Ovary (tissue), 3 donors: ENCODE measurements at regions not wholly inside any gene's neighbourhood (a gene's known extent, or its start where the extent isn't known, plus 50 kb on each side); places are given as distances from the start of the nearest gene placed in this dataset.

Experiments used
- POLR2A ChIP-seq: fragments of 450-650 bp; IDR thresholded peaks from one replicate; pipeline ENCODE4 v1.6.1; 2017; ENCODE audit warnings: antibody characterized with exemption, mild to moderate bottlenecking, moderate library complexity
- TF ChIP-seq, protein P1 (sequence below), 3 donors: fragments of 450-650 bp in 2 of 3; fragments of 200-600 bp in 1 of 3; IDR thresholded peaks; one replicate each; pipeline versions ENCODE4 v1.5.1 to v1.8.0; 2016 to 2022; ENCODE audit warnings: antibody characterized with exemption in 3 of 3, mild to moderate bottlenecking in 1 of 3
- donor health status: DM: no; HTN: no; CAD: no.

DNA sequence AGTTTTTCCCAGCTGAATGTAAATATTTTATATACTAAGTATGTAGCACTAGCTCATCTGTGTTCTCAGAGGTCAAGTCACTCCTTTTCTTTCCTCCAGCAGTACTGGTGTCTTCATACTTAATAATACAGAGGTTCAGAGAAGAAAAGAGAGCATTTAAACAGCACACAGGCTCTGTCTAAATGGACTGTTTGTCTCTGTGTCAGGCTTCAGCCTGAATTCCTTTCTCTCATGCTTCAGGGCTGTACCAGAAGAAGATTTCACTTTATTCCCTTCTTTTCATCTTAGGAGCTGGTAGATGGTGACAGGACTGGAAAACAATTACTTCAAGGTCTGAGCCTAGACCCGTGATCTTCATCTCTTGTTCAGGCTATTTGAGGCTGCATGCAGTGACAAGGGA, 51.4 kb upstream of the LYZL2 start:
- TF ChIP-seq POLR2A = no peak
- TF ChIP-seq, protein P1, sequence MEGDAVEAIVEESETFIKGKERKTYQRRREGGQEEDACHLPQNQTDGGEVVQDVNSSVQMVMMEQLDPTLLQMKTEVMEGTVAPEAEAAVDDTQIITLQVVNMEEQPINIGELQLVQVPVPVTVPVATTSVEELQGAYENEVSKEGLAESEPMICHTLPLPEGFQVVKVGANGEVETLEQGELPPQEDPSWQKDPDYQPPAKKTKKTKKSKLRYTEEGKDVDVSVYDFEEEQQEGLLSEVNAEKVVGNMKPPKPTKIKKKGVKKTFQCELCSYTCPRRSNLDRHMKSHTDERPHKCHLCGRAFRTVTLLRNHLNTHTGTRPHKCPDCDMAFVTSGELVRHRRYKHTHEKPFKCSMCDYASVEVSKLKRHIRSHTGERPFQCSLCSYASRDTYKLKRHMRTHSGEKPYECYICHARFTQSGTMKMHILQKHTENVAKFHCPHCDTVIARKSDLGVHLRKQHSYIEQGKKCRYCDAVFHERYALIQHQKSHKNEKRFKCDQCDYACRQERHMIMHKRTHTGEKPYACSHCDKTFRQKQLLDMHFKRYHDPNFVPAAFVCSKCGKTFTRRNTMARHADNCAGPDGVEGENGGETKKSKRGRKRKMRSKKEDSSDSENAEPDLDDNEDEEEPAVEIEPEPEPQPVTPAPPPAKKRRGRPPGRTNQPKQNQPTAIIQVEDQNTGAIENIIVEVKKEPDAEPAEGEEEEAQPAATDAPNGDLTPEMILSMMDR (IDR thresholded peaks at IDR 0.05) = no peak
